Fibroblast of lung (primary cell): ENCODE measurements at regions not wholly inside any gene's neighbourhood (a gene's known extent, or its start where the extent isn't known, plus 50 kb on each side); places are given as distances from the start of the nearest gene placed in this dataset.

Experiments
- CTCF ChIP-seq, 2 donors: IDR thresholded peaks in 1 of 2; conservative IDR thresholded peaks in 1 of 2; 1 replicate in 1 of 2; 2 replicates in 1 of 2; pipeline ENCODE4 v1.5.1; 2011 to 2012; ENCODE audit warnings: low read length in 2 of 2, control low read depth in 1 of 2, inconsistent platforms in 1 of 2, low read depth in 1 of 2, mild to moderate bottlenecking in 1 of 2
- EZH2 ChIP-seq: IDR thresholded peaks from 2 replicates; pipeline ENCODE4 v1.5.1; 2012; ENCODE audit warnings: low read length, control low read depth, mild to moderate bottlenecking; ENCODE audit errors: missing control alignments

DNA sequence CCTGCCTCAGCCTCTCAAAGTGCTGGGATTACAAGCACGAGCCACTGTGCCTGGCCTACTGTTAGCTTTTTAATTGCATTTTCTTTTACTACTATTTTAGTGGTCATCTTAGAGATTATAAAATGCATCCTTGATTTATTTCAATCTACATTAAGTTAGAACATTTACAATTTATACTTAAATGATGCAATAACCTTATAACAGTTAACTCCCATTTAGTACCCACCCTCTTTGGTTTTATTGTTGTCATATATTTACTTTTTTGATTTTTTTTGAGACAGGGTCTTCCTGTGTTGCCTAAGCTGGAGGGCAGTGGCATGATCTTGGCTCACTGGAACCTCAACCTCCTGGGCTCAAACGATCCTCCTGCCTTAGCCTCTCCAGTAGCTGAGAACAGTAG, 77.3 kb downstream of the PPCDC start:
- no peak for TF ChIP-seq CTCF (conservative IDR thresholded peaks at IDR 0.05 in 1 of 2, IDR thresholded peaks at IDR 0.05 in 1 of 2; ENCODE audit: low read depth in 1 of 2, low read length in 2 of 2)
- TF ChIP-seq EZH2: no peak
